HEK293 (cell line): ENCODE measurements at regions not wholly inside any gene's neighbourhood (a gene's known extent, or its start where the extent isn't known, plus 50 kb on each side); places are given as distances from the start of the nearest gene placed in this dataset.

Experiments
- CTCF ChIA-PET: fragments of 350-600 bp; formaldehyde crosslinking; extraction: SDS; loops from one replicate; lab custom pipeline; 2021; ENCODE audit warnings: antibody characterized with exemption; lab: Yijun Ruan, JAX
- POLR2A ChIA-PET: fragments of 300-600 bp; formaldehyde crosslinking; extraction: SDS; loops from one replicate; lab custom pipeline; 2020; ENCODE audit warnings: antibody characterized with exemption, inconsistent platforms; lab: Yijun Ruan, JAX
- H3K27ac ChIP-seq: fragments of 200-500 bp; sonication (Bioruptor generic); 2 replicates; pipeline ENCODE4 v1.5.1; 2014; ENCODE audit warnings: low read depth, low read length, control low read depth, inconsistent platforms; ENCODE audit errors: extremely low read depth
- H3K36me3 ChIP-seq, 2 experiments: fragments of 200-500 bp in 1 of 2; sonication (Bioruptor generic) in 1 of 2; 1 replicate in 1 of 2; 2 replicates in 1 of 2; pipeline ENCODE4 v1.5.1; 2014 to 2017; ENCODE audit warnings: inconsistent platforms in 2 of 2, low read length in 2 of 2; ENCODE audit not compliant: control insufficient read depth in 2 of 2, insufficient read depth in 1 of 2
- H3K4me1 ChIP-seq: fragments of 200-500 bp; sonication (Bioruptor generic); 2 replicates; pipeline ENCODE4 v1.5.1; 2014; ENCODE audit warnings: mild to moderate bottlenecking, low read length, inconsistent platforms; ENCODE audit not compliant: control insufficient read depth, insufficient read depth
- H3K4me3 ChIP-seq: 2 replicates; pipeline ENCODE4 v1.5.1; 2011; ENCODE audit warnings: low read depth, mild to moderate bottlenecking, control low read depth, low read length, moderate library complexity
- H3K9me3 ChIP-seq: fragments of 200-500 bp; sonication (Bioruptor generic); 2 replicates; pipeline ENCODE4 v1.5.1; 2014; ENCODE audit warnings: low read depth, low read length, inconsistent platforms; ENCODE audit not compliant: control insufficient read depth, insufficient read depth
- HOXC10 ChIP-seq: sonication (generic); formaldehyde crosslinking; IDR thresholded peaks from 2 replicates; pipeline ENCODE4 v1.8.1; 2023; ENCODE audit warnings: mild to moderate bottlenecking, missing genetic modification reagents
- KLF7 ChIP-seq: fragments of 450-650 bp; formaldehyde crosslinking; IDR thresholded peaks from 2 replicates; pipeline ENCODE4 v1.5.1; 2016; ENCODE audit warnings: missing biosample characterization, missing genetic modification characterization, borderline replicate concordance
- PRDM2 ChIP-seq: fragments of 450-650 bp; formaldehyde crosslinking; IDR thresholded peaks from 2 replicates; pipeline ENCODE4 v1.5.1; 2016; ENCODE audit warnings: missing biosample characterization, missing genetic modification characterization, borderline replicate concordance
- RBAK ChIP-seq: fragments of 450-650 bp; formaldehyde crosslinking; IDR thresholded peaks from 2 replicates; pipeline ENCODE4 v1.5.1; 2016; ENCODE audit warnings: missing biosample characterization, missing genetic modification characterization
- SETDB1 ChIP-seq: IDR thresholded peaks from one replicate; pipeline ENCODE4 v1.6.1; 2017; ENCODE audit warnings: mild to moderate bottlenecking, low read length, moderate library complexity, mixed read lengths; ENCODE audit not compliant: insufficient read length
- SP7 ChIP-seq: fragments of 450-650 bp; formaldehyde crosslinking; IDR thresholded peaks from 2 replicates; pipeline ENCODE4 v1.5.1; 2016; ENCODE audit warnings: missing biosample characterization, missing genetic modification characterization
- ZBTB44 ChIP-seq: fragments of 450-650 bp; IDR thresholded peaks from 2 replicates; pipeline ENCODE4 v1.5.1; 2018; ENCODE audit warnings: missing biosample characterization, mild to moderate bottlenecking, missing genetic modification characterization
- ZBTB48 ChIP-seq: fragments of 450-650 bp; formaldehyde crosslinking; IDR thresholded peaks from 2 replicates; pipeline ENCODE4 v1.5.1; 2016; ENCODE audit warnings: missing biosample characterization, missing genetic modification characterization
- ZFP3 ChIP-seq: fragments of 450-650 bp; formaldehyde crosslinking; IDR thresholded peaks from 2 replicates; pipeline ENCODE4 v1.5.1; 2016; ENCODE audit warnings: low read depth, missing biosample characterization, missing genetic modification characterization
- ZFP69B ChIP-seq: fragments of 450-650 bp; formaldehyde crosslinking; IDR thresholded peaks from 2 replicates; pipeline ENCODE4 v1.5.1; 2016; ENCODE audit warnings: missing biosample characterization, missing genetic modification characterization
- ZNF155 ChIP-seq: fragments of 450-650 bp; formaldehyde crosslinking; IDR thresholded peaks from 2 replicates; pipeline ENCODE4 v1.5.1; 2016; ENCODE audit warnings: missing biosample characterization, missing genetic modification characterization
- ZNF169 ChIP-seq: fragments of 450-650 bp; formaldehyde crosslinking; IDR thresholded peaks from 2 replicates; pipeline ENCODE4 v1.5.1; 2016; ENCODE audit warnings: missing biosample characterization, missing genetic modification characterization
- ZNF2 ChIP-seq: fragments of 450-650 bp; formaldehyde crosslinking; IDR thresholded peaks from 2 replicates; pipeline ENCODE4 v1.5.1; 2016; ENCODE audit warnings: missing biosample characterization, missing genetic modification characterization
- ZNF23 ChIP-seq: fragments of 450-650 bp; formaldehyde crosslinking; IDR thresholded peaks from 2 replicates; pipeline ENCODE4 v1.5.1; 2016; ENCODE audit warnings: missing biosample characterization, missing genetic modification characterization, borderline replicate concordance
- ZNF274 ChIP-seq, 2 experiments: fragments of 200-500 bp in 1 of 2; fragments of 450-650 bp in 1 of 2; sonication (Bioruptor generic) in 1 of 2; formaldehyde crosslinking in 1 of 2; IDR thresholded peaks; 2 replicates each; pipeline versions ENCODE4 v1.5.1 to v1.6.1; 2014 to 2016; ENCODE audit warnings: borderline replicate concordance in 1 of 2, inconsistent platforms in 1 of 2, low read length in 1 of 2, missing biosample characterization in 1 of 2, missing genetic modification characterization in 1 of 2
- ZNF324 ChIP-seq: fragments of 450-650 bp; formaldehyde crosslinking; IDR thresholded peaks from 2 replicates; pipeline ENCODE4 v1.5.1; 2016; ENCODE audit warnings: missing biosample characterization, missing genetic modification characterization
- ZNF341 ChIP-seq: fragments of 450-650 bp; formaldehyde crosslinking; IDR thresholded peaks from 2 replicates; pipeline ENCODE4; 2016; ENCODE audit warnings: low read depth, missing biosample characterization, missing genetic modification characterization
- ZNF362 ChIP-seq: fragments of 450-650 bp; formaldehyde crosslinking; IDR thresholded peaks from 2 replicates; pipeline ENCODE4 v1.5.1; 2016; ENCODE audit warnings: missing biosample characterization, missing genetic modification characterization
- ZNF501 ChIP-seq: fragments of 450-650 bp; formaldehyde crosslinking; IDR thresholded peaks from 2 replicates; pipeline ENCODE4 v1.5.1; 2016; ENCODE audit warnings: missing biosample characterization, missing genetic modification characterization
- ZNF521 ChIP-seq: fragments of 450-650 bp; formaldehyde crosslinking; IDR thresholded peaks from 2 replicates; pipeline ENCODE4 v1.5.1; 2017; ENCODE audit warnings: missing biosample characterization, mild to moderate bottlenecking, missing genetic modification characterization
- ZNF660 ChIP-seq: fragments of 450-650 bp; IDR thresholded peaks from 2 replicates; pipeline ENCODE4 v1.5.1; 2018; ENCODE audit warnings: missing biosample characterization, mild to moderate bottlenecking, missing genetic modification characterization
- ZNF791 ChIP-seq: fragments of 450-650 bp; formaldehyde crosslinking; IDR thresholded peaks from 2 replicates; pipeline ENCODE4 v1.5.1; 2016; ENCODE audit warnings: missing biosample characterization, missing genetic modification characterization
- TF ChIP-seq, protein P1 (sequence below): fragments of 450-650 bp; formaldehyde crosslinking; IDR thresholded peaks from 2 replicates; pipeline ENCODE4 v1.5.1; 2016; ENCODE audit warnings: missing biosample characterization, missing genetic modification characterization, low read depth

DNA sequence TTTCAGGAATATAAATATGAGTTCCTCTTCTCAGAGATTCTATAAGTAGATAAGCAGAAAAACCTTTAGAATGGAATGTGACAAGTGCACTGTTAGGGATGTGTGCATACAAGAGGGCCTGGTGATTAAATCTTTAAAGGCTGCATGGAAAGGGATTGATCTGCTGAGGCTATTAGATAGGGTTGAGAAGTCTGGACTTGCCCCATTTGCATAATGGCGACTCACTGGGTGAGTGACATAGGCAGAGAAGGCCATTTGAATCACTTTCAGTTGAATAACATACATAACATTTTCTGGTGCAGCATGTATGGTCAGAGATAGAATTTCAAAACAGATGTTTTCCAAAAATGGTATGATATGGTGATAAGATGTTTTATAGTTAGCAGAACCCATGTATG lies 156.9 kb downstream of the ZNF621 start (continued):
- TF ChIP-seq PRDM2 (tag by site-specific recombination) = no peak
- no peak for TF ChIP-seq ZNF23 (tag by site-specific recombination)
- no peak for TF ChIP-seq ZFP3 (tag by site-specific recombination)
- TF ChIP-seq ZNF521 (tag by site-specific recombination) = no peak
- no peak for TF ChIP-seq HOXC10
- no peak for TF ChIP-seq ZBTB48 (tag by site-specific recombination)
- TF ChIP-seq ZNF660 (tag by site-specific recombination) = no peak
- TF ChIP-seq ZBTB44 (tag by site-specific recombination) = no peak
- TF ChIP-seq ZNF791 = no peak
- TF ChIP-seq ZNF169 (tag by site-specific recombination) = no peak
- TF ChIP-seq ZNF324 (tag by site-specific recombination) = no peak
- no peak for TF ChIP-seq ZNF274 (IDR thresholded peaks at IDR 0.05; ENCODE audit: low read length)
- no peak for TF ChIP-seq ZNF274 (tag by site-specific recombination; IDR thresholded peaks at IDR 0.05; ENCODE audit: borderline replicate concordance)

DNA sequence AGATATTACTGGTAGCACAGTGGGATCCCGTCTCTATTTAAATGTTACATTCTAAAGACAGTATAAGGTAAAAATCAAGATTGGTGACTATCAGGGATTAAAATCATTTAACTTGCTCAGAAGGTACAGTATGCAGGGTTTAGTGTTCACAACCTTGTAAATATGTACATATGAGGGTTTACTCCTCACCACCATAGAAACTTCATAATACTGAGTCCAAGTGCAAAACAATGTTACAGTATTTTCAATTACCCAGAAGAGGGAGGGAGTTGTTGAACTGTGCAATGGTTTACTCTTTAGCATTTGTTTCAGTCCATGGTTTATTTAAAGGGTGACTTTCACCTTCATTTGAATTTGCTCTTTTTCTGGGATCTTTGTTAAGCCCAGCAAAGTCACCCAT lies 165.1 kb downstream of the ZNF621 start:
- ChIA-PET CTCF (no interaction called here), POLR2A (no interaction called here)
- H3K9me3 ChIP-seq = no peaks in the 10 kb centered on the region
- no peaks in the 10 kb centered on the region for H3K36me3 ChIP-seq
- H3K4me3 ChIP-seq = no peak overlapping the region
- H3K4me1 ChIP-seq = no peaks in the 10 kb centered on the region
- H3K27ac ChIP-seq = no peak overlapping the region
- no peak for TF ChIP-seq SP7 (tag by site-specific recombination)
- TF ChIP-seq ZNF155 (tag by site-specific recombination) = no peak
- TF ChIP-seq ZNF501 (tag by site-specific recombination) = no peak
- no peak for TF ChIP-seq ZNF791
- no peak for TF ChIP-seq ZNF2 (tag by site-specific recombination)
- no peak for TF ChIP-seq SETDB1
- no peak for TF ChIP-seq ZNF274 (IDR thresholded peaks at IDR 0.05; ENCODE audit: low read length)
- no peak for TF ChIP-seq ZNF274 (tag by site-specific recombination; IDR thresholded peaks at IDR 0.05; ENCODE audit: borderline replicate concordance)
- no peak for TF ChIP-seq ZFP69B (tag by site-specific recombination)
- TF ChIP-seq HOXC10 = no peak
- TF ChIP-seq KLF7 (tag by site-specific recombination) = no peak
- TF ChIP-seq, protein P1, sequence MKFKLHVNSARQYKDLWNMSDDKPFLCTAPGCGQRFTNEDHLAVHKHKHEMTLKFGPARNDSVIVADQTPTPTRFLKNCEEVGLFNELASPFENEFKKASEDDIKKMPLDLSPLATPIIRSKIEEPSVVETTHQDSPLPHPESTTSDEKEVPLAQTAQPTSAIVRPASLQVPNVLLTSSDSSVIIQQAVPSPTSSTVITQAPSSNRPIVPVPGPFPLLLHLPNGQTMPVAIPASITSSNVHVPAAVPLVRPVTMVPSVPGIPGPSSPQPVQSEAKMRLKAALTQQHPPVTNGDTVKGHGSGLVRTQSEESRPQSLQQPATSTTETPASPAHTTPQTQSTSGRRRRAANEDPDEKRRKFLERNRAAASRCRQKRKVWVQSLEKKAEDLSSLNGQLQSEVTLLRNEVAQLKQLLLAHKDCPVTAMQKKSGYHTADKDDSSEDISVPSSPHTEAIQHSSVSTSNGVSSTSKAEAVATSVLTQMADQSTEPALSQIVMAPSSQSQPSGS (tag by site-specific recombination) = no peak
- no peak for TF ChIP-seq ZNF341 (tag by site-specific recombination)
- no peak for TF ChIP-seq RBAK (tag by site-specific recombination)
- no peak for TF ChIP-seq ZNF362 (tag by site-specific recombination)
- no peak for TF ChIP-seq ZBTB44 (tag by site-specific recombination)
